Skeletal muscle cell (primary cell): ENCODE measurements at regions not wholly inside any gene's neighbourhood (a gene's known extent, or its start where the extent isn't known, plus 50 kb on each side); places are given as distances from the start of the nearest gene placed in this dataset.
"Not testable (repeated sequence)": the region's sequence is repeated elsewhere in the genome, so short reads cannot be mapped to it uniquely, and the experiment has no call there.

ENCODE experiments used
- DNase-seq: peaks from one replicate; pipeline ENCODE4 v3.0.0-alpha.2; 2010; ENCODE audit warnings: low read depth
- H3K4me3 ChIP-seq: 2 replicates; pipeline ENCODE4 v1.5.1; 2011; ENCODE audit warnings: low read depth, mild to moderate bottlenecking, control low read depth, low read length, moderate library complexity

GRCh38 chr12:54105809-54106208 lies 52.2 kb downstream of the HOXC4 start:
- not testable (repeated sequence) for H3K4me3 ChIP-seq, DNase-seq

- not testable (repeated sequence) for H3K4me3 ChIP-seq, DNase-seq
Observed at GRCh38 chr12:54106252-54106651, 52.6 kb downstream of the HOXC4 start.

- DNase-seq, H3K4me3 ChIP-seq: not testable (repeated sequence)
Observed at GRCh38 chr12:54106803-54107579, 53.4 kb downstream of the HOXC4 start.

- not testable (repeated sequence) for DNase-seq, H3K4me3 ChIP-seq
Observed at GRCh38 chr12:54112336-54112735, 58.7 kb downstream of the HOXC4 start.

GRCh38 chr12:54116055-54116454 lies 62.4 kb downstream of the HOXC4 start:
- H3K4me3 ChIP-seq, DNase-seq: not testable (repeated sequence)

GRCh38 chr12:54117392-54117791 lies 63.8 kb downstream of the HOXC4 start:
- not testable (repeated sequence) for DNase-seq, H3K4me3 ChIP-seq

GRCh38 chr12:54119082-54119481 lies 65.4 kb downstream of the HOXC4 start:
- not testable (repeated sequence) for DNase-seq, H3K4me3 ChIP-seq

- DNase-seq, H3K4me3 ChIP-seq: not testable (repeated sequence)
Observed at GRCh38 chr12:54123981-54124380, 64.8 kb downstream of the SMUG1 start.

- DNase-seq, result not testable (repeated sequence)
- H3K4me3 ChIP-seq, result peak overlapping the region; percentile 61
Observed at GRCh38 chr12:54125708-54126028, 63.1 kb downstream of the SMUG1 start.

GRCh38 chr12:54126029-54126695 lies 62.6 kb downstream of the SMUG1 start:
- no peak for DNase-seq

GRCh38 chr12:54126696-54127537 lies 61.9 kb downstream of the SMUG1 start:
- peak overlapping the region; percentile 61 for H3K4me3 ChIP-seq
- DNase-seq, result no peak

More at GRCh38 chr12:54126029-54126695, 62.6 kb downstream of the SMUG1 start:
- peak overlapping the region; percentile 61 for H3K4me3 ChIP-seq

GRCh38 chr12:54127538-54128259 lies 61.1 kb downstream of the SMUG1 start:
- DNase-seq, result no peak
- H3K4me3 ChIP-seq, result peak overlapping the region; percentile 61

GRCh38 chr12:54128416-54128815 lies 60.4 kb downstream of the SMUG1 start:
- no peak overlapping the region for H3K4me3 ChIP-seq
- no peak for DNase-seq

- no peak for DNase-seq
- H3K4me3 ChIP-seq, result no peak overlapping the region
Observed at GRCh38 chr12:54129028-54129903, 59.5 kb downstream of the SMUG1 start.
